ENCODE measurements at regions not wholly inside any gene's neighbourhood (a gene's known extent, or its start where the extent isn't known, plus 50 kb on each side); places are given as distances from the start of the nearest gene placed in this dataset.

DNA sequence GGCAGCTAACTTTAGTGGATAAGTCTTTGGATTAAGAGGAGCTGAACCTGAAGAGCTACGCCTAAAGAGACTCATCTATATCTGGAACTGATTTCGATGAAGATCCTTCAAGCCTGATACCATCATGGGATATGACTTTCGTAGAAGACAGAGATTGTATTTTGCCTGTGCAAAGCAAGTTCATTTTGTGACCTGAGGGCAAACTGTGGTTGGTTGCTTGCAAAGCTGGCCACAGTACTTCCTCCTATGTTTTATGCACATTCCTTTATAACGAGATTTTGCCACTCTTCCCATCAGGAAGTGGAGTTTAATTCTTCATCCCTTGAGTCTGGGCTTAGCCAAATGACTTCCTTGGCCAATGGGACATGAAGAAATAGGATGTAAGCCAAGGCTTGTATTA is 519.3 kb upstream of the NR3C2 start:
- no peak for DNase-seq (ENCODE audit: extremely low read depth, low read depth)
- H3K4me3 ChIP-seq (replicated peaks; ENCODE audit: low read depth, low read length): no peak overlapping the region
- TF ChIP-seq, protein P1, sequence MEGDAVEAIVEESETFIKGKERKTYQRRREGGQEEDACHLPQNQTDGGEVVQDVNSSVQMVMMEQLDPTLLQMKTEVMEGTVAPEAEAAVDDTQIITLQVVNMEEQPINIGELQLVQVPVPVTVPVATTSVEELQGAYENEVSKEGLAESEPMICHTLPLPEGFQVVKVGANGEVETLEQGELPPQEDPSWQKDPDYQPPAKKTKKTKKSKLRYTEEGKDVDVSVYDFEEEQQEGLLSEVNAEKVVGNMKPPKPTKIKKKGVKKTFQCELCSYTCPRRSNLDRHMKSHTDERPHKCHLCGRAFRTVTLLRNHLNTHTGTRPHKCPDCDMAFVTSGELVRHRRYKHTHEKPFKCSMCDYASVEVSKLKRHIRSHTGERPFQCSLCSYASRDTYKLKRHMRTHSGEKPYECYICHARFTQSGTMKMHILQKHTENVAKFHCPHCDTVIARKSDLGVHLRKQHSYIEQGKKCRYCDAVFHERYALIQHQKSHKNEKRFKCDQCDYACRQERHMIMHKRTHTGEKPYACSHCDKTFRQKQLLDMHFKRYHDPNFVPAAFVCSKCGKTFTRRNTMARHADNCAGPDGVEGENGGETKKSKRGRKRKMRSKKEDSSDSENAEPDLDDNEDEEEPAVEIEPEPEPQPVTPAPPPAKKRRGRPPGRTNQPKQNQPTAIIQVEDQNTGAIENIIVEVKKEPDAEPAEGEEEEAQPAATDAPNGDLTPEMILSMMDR (IDR thresholded peaks at IDR 0.05; ENCODE audit: low read depth, low read length, missing control alignments): no peak

DNA sequence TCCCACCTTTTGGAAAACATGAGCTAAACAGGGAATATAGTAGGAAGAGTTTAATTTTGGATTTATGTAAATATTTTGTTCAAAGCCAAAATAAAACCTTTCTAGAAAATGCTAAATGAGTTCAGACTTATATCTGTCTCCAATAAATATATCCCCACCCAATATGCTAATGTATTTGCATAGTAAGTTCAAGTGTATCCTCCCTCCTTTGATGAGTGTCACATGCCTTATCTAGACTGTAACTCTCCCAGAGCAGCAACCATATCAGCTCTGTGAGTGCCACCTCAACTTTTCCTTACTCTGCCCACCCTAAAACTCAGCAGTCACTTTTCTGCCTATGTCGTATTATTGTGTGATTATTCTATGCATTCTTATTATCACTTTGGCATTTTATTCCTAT is 516.1 kb upstream of the NR3C2 start:
- H3K4me3 ChIP-seq (replicated peaks; ENCODE audit: low read depth, low read length): no peak overlapping the region
- TF ChIP-seq, protein P1 (IDR thresholded peaks at IDR 0.05; ENCODE audit: low read depth, low read length, missing control alignments): no peak
- DNase-seq (ENCODE audit: extremely low read depth, low read depth): no peak

- TF ChIP-seq, protein P1 (IDR thresholded peaks at IDR 0.05; ENCODE audit: low read depth, low read length, missing control alignments): no peak
- H3K4me3 ChIP-seq (replicated peaks; ENCODE audit: low read depth, low read length): no peak overlapping the region
- DNase-seq (ENCODE audit: extremely low read depth, low read depth): no peak
Measured at GRCh38 chr4:148955564-148956297, 513.5 kb upstream of the NR3C2 start.

DNA sequence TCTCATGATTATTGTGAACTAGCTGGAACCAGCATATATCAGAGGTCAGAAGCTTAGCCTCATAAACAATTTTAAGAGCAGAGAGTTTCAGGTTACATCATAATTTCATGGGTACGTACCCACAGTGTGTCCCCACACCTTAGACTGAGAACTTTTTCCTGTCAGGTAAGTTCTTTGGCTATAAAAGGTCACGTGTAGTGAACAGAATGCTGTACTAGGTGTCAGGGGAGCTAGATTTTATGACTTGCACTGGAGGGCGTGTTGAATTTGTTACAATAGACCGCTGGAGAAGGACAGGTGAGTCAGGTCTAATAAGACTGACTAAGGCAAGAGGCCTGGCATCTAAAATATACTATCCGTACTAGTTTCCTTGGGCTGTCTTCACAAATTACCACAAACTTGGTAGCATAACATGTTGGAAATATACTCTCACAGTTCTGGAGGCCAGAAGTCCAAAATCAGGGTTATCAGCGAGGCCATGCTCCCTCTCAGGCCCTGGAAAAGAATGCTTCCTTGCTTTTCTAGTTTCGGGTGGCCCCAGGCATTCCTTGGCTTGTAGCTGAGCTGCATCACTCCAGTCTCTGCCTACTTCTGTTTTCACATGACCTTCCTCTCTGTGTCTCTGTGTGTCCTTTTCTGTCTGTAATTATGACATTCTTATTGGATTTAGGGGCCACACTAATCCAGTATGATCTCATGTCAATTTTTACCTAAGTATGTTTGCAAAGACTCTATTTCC is 512.0 kb upstream of the NR3C2 start:
- TF ChIP-seq, protein P1 (IDR thresholded peaks at IDR 0.05; ENCODE audit: low read depth, low read length, missing control alignments): no peak
- DNase-seq (ENCODE audit: extremely low read depth, low read depth): no peak
- no peak overlapping the region for H3K4me3 ChIP-seq (replicated peaks; ENCODE audit: low read depth, low read length)

DNA sequence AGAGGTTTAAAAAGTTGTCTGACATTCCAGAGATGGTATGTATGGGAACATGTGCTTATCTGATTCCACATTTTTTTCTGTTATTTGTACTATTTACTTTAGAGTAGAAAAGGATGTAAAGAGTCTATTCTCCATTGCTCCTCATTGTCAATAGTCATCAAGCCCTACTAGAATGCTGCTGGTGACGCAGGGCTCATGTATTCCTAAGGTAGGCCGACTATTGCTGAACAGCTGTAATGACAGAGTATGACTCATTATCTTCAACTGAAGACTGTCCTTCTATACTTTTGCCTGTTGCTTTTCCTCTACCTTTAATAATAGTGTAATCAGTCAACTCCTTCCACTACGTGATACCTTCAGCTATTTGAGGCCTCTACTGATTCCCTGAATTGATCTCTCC is 509.1 kb upstream of the NR3C2 start:
- H3K4me3 ChIP-seq (replicated peaks; ENCODE audit: low read depth, low read length): no peak overlapping the region
- TF ChIP-seq, protein P1 (IDR thresholded peaks at IDR 0.05; ENCODE audit: low read depth, low read length, missing control alignments): no peak
- no peak for DNase-seq (ENCODE audit: extremely low read depth, low read depth)

- TF ChIP-seq, protein P1 (IDR thresholded peaks at IDR 0.05; ENCODE audit: low read depth, low read length, missing control alignments): no peak
- no peak for DNase-seq (ENCODE audit: extremely low read depth, low read depth)
- H3K4me3 ChIP-seq (replicated peaks; ENCODE audit: low read depth, low read length): no peak overlapping the region
Measured at GRCh38 chr4:148946271-148946670, 504.1 kb upstream of the NR3C2 start.

Measured in HFF-Myc (cell line).